GM12873 (cell line): ENCODE measurements at regions not wholly inside any gene's neighbourhood (a gene's known extent, or its start where the extent isn't known, plus 50 kb on each side); places are given as distances from the start of the nearest gene placed in this dataset.

ENCODE experiments used
- CTCF ChIP-seq: IDR thresholded peaks from 2 replicates; pipeline ENCODE4 v1.5.1; 2012; ENCODE audit warnings: low read depth, mild to moderate bottlenecking, moderate library complexity, low read length, control low read depth; ENCODE audit not compliant: insufficient read depth; ENCODE audit errors: missing control alignments

- TF ChIP-seq CTCF: no peak
Observed at GRCh38 chr11:115887727-115888126, 383.5 kb upstream of the CADM1 start.

GRCh38 chr11:115887316-115887715, 383.1 kb upstream of the CADM1 start:
- TF ChIP-seq CTCF: no peak

- no peak for TF ChIP-seq CTCF
Observed at GRCh38 chr11:115886422-115886733, 382.2 kb upstream of the CADM1 start.

GRCh38 chr11:115885535-115886421, 381.6 kb upstream of the CADM1 start:
- no peak for TF ChIP-seq CTCF

- TF ChIP-seq CTCF: no peak
Observed at GRCh38 chr11:115884800-115885534, 380.8 kb upstream of the CADM1 start.

GRCh38 chr11:115874843-115875242, 370.6 kb upstream of the CADM1 start:
- no peak for TF ChIP-seq CTCF

GRCh38 chr11:115873813-115874212, 369.6 kb upstream of the CADM1 start:
- no peak for TF ChIP-seq CTCF
